Fibroblast of villous mesenchyme (primary cell): ENCODE measurements at regions not wholly inside any gene's neighbourhood (a gene's known extent, or its start where the extent isn't known, plus 50 kb on each side); places are given as distances from the start of the nearest gene placed in this dataset.
"Not testable (repeated sequence)": the region's sequence is repeated elsewhere in the genome, so short reads cannot be mapped to it uniquely, and the experiment has no call there.

ENCODE experiments used
- DNase-seq: peaks from one replicate; pipeline ENCODE4 v3.0.0-alpha.2; 2010; ENCODE audit warnings: low read depth
- H3K4me3 ChIP-seq: 2 replicates; pipeline ENCODE4 v1.5.1; 2011; ENCODE audit warnings: low read depth, mild to moderate bottlenecking, low read length
- CTCF ChIP-seq: IDR thresholded peaks from 2 replicates; pipeline ENCODE4 v1.5.1; 2012; ENCODE audit warnings: low read depth, mild to moderate bottlenecking, low read length; ENCODE audit not compliant: insufficient read depth

GRCh38 chr10:21368728-21369425 is 156.6 kb downstream of the SKIDA1 start:
- H3K4me3 ChIP-seq = no peak overlapping the region
- no peak for TF ChIP-seq CTCF
- DNase-seq = peak; percentile 49

- peak; percentile 40 for DNase-seq
- TF ChIP-seq CTCF = no peak
- no peak overlapping the region for H3K4me3 ChIP-seq
Measured at GRCh38 chr10:21368022-21368582, 157.4 kb downstream of the SKIDA1 start.

- DNase-seq = peak; percentile 66
- not testable (repeated sequence) for H3K4me3 ChIP-seq
Measured at GRCh38 chr10:21366108-21366507, 159.4 kb downstream of the SKIDA1 start.

GRCh38 chr10:21364196-21365114 is 161.0 kb downstream of the SKIDA1 start:
- no peak for TF ChIP-seq CTCF
- DNase-seq = peak; percentile 72
- no peak overlapping the region for H3K4me3 ChIP-seq

GRCh38 chr10:21363731-21364104 is 161.8 kb downstream of the SKIDA1 start:
- H3K4me3 ChIP-seq = no peak overlapping the region
- no peak for TF ChIP-seq CTCF
- peak; percentile 60 for DNase-seq

- DNase-seq = peak; percentile 6
- H3K4me3 ChIP-seq = no peak overlapping the region
- TF ChIP-seq CTCF = no peak
Measured at GRCh38 chr10:21363092-21363730, 162.3 kb downstream of the SKIDA1 start.

GRCh38 chr10:21359202-21359601 is 166.3 kb downstream of the SKIDA1 start:
- no peak for TF ChIP-seq CTCF
- no peak overlapping the region for H3K4me3 ChIP-seq
- DNase-seq = peak; percentile 67
